Brain microvascular endothelial cell (primary cell): ENCODE measurements at regions not wholly inside any gene's neighbourhood (a gene's known extent, or its start where the extent isn't known, plus 50 kb on each side); places are given as distances from the start of the nearest gene placed in this dataset.

Experiments
- DNase-seq: peaks from one replicate; pipeline ENCODE4 v3.0.0-alpha.2; 2020
- H3K27ac ChIP-seq: fragments of 250-450 bp; sonication (Bioruptor Pico); 2 replicates; pipeline ENCODE4 v1.5.1; 2020; ENCODE audit warnings: mild to moderate bottlenecking, moderate library complexity
- H3K27me3 ChIP-seq: fragments of 250-450 bp; sonication (Bioruptor Pico); replicated peaks from 2 replicates; pipeline ENCODE4 v1.5.1; 2020; ENCODE audit warnings: mild to moderate bottlenecking
- H3K36me3 ChIP-seq: fragments of 250-450 bp; sonication (Bioruptor Pico); replicated peaks from 2 replicates; pipeline ENCODE4 v1.5.1; 2020; ENCODE audit warnings: mild to moderate bottlenecking
- H3K4me3 ChIP-seq: 2 replicates; pipeline ENCODE4 v1.5.1; 2011; ENCODE audit warnings: low read depth, mild to moderate bottlenecking, control low read depth, low read length, moderate library complexity
- CTCF ChIP-seq: IDR thresholded peaks from 2 replicates; pipeline ENCODE4 v1.5.1; 2011; ENCODE audit warnings: low read depth, mild to moderate bottlenecking, moderate library complexity, low read length, control low read depth, inconsistent platforms; ENCODE audit errors: missing control alignments
- in situ Hi-C: cut with HindIII; loops from 2 replicates; pipeline ENCODE4 v1.10.0; 2017; ENCODE audit warnings: low sequenced_read_pairs, low pct_ligation_motif_present

DNA sequence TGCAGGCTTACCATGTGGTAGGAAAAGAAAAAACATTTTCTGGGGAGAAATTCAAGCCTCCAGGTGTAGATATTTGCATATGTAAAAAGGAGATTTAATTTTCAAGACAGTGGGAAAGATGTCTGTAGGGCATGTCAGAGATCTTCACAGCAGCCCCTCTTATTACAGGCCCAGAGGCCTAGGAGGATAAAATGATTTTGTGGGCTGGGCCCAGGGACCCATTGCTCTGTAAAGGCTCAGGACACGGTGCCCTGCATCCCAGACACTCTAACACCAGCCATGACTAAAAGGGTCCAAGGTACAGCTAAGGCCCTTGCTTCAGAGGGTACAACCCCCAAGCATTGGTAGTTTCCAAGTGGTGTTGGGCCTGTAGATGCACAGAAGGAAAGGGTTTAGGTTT lies 680.1 kb downstream of the IGSF11 start:
- DNase-seq, result no peak
- in situ Hi-C loops, result no loop called here
- H3K27ac ChIP-seq, result no peak overlapping the region
- no peak overlapping the region for H3K4me3 ChIP-seq
- TF ChIP-seq CTCF, result no peak
- no peaks in the 10 kb centered on the region for H3K36me3 ChIP-seq
- no peaks in the 10 kb centered on the region for H3K27me3 ChIP-seq

GRCh38 chr3:118369892-118370491 lies 664.7 kb downstream of the IGSF11 start:
- Histone ChIP-seq H3K4me3 (no peak overlapping the region), H3K27ac (no peak overlapping the region), H3K36me3 (no peaks in the 10 kb centered on the region), H3K27me3 (no peaks in the 10 kb centered on the region)
- TF ChIP-seq CTCF, result no peak
- in situ Hi-C loops, result no loop called here
- DNase-seq, result no peak

- no peak for TF ChIP-seq CTCF
- in situ Hi-C loops, result no loop called here
- no peak overlapping the region for H3K27ac ChIP-seq
- DNase-seq, result no peak
- H3K4me3 ChIP-seq, result no peak overlapping the region
- H3K36me3 ChIP-seq, result no peaks in the 10 kb centered on the region
- H3K27me3 ChIP-seq, result no peaks in the 10 kb centered on the region
Measured at GRCh38 chr3:118380576-118380975, 654.1 kb downstream of the IGSF11 start.

GRCh38 chr3:118396491-118396890 lies 638.2 kb downstream of the IGSF11 start:
- TF ChIP-seq CTCF, result no peak
- in situ Hi-C loops, result no loop called here

GRCh38 chr3:118400086-118400485 lies 634.6 kb downstream of the IGSF11 start:
- in situ Hi-C loops, result no loop called here
- Histone ChIP-seq H3K4me3 (no peak overlapping the region), H3K27ac (no peak overlapping the region), H3K27me3 (no peaks in the 10 kb centered on the region), H3K36me3 (no peaks in the 10 kb centered on the region)
- DNase-seq, result no peak
- no peak for TF ChIP-seq CTCF

More at GRCh38 chr3:118396491-118396890, 638.2 kb downstream of the IGSF11 start:
- no peak overlapping the region for H3K4me3 ChIP-seq
- no peak overlapping the region for H3K27ac ChIP-seq
- DNase-seq, result no peak
- no peaks in the 10 kb centered on the region for H3K27me3 ChIP-seq
- no peaks in the 10 kb centered on the region for H3K36me3 ChIP-seq

DNA sequence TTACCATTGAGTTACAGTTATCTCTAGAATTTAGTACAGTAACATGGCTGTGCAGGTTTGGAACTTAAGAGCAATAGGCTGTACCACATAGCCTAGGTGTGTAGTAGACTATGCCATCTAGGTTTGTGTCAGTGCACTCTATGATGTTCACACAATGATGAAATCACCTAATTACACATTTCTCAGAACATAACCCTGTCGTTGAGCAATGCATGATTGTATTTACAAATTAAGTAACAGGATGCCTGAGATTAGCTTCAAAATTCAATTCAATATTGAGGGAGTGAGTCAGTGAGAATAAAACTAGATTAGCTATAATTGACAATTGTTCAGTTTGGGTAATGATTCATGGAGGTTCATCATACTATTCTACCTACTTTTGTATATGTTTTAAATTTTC lies 633.8 kb downstream of the IGSF11 start:
- in situ Hi-C loops, result no loop called here
- no peak overlapping the region for H3K4me3 ChIP-seq
- H3K27ac ChIP-seq, result no peak overlapping the region
- no peaks in the 10 kb centered on the region for H3K27me3 ChIP-seq
- TF ChIP-seq CTCF, result no peak
- no peaks in the 10 kb centered on the region for H3K36me3 ChIP-seq
- DNase-seq, result no peak
